SK-N-SH (cell line): ENCODE measurements at regions not wholly inside any gene's neighbourhood (a gene's known extent, or its start where the extent isn't known, plus 50 kb on each side); places are given as distances from the start of the nearest gene placed in this dataset.

Experiments
- CHD2 ChIP-seq: fragments of 150-350 bp; IDR thresholded peaks from 2 replicates; pipeline ENCODE4 v1.6.1; 2018; ENCODE audit warnings: low read length; ENCODE audit not compliant: partially characterized antibody
- GABPA ChIP-seq: IDR thresholded peaks from 2 replicates; pipeline ENCODE4 v1.4.0; 2012; ENCODE audit warnings: low read depth, mild to moderate bottlenecking
- POLR2AphosphoS5 ChIP-seq: IDR thresholded peaks from 2 replicates; pipeline ENCODE4 v1.6.1; 2012; ENCODE audit warnings: low read depth, low read length
- RFX5 ChIP-seq: IDR thresholded peaks from 2 replicates; pipeline ENCODE4 v1.6.1; 2012; ENCODE audit warnings: mild to moderate bottlenecking, improper control_type of control experiment, low read length
- TAF1 ChIP-seq: IDR thresholded peaks from 2 replicates; pipeline ENCODE4 v1.6.1; 2012; ENCODE audit warnings: low read depth, mild to moderate bottlenecking, low read length, moderate library complexity, borderline replicate concordance
- TCF12 ChIP-seq: IDR thresholded peaks from 2 replicates; pipeline ENCODE4 v1.4.0; 2012
- TF ChIP-seq, protein P1 (sequence below): IDR thresholded peaks from 2 replicates; pipeline ENCODE4 v1.4.0; 2012; ENCODE audit warnings: low read depth
- TF ChIP-seq, protein P2 (sequence below): fragments of 200-600 bp; sonication (generic); IDR thresholded peaks from 2 replicates; pipeline ENCODE4 v1.6.1; 2017; ENCODE audit warnings: antibody characterized with exemption, mild to moderate bottlenecking, moderate library complexity
- TF ChIP-seq, protein P3 (sequence below): IDR thresholded peaks from 2 replicates; pipeline ENCODE4; 2012

DNA sequence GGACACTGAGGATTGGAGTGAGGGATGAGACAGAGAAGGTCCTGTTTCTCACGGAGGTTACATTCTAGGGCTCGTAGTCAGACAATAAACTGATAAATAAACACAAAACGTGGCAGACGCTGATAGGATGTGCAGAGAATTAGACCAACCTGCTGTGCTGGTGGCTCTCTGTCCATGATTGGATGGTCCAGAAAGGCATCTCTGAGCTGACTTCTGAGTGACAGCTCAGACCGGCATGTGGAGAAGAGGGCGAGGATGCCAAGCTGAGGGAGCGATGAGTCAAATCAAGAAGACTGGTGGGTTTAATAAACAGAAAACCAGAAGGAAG, 132.3 kb upstream of the TAF11L2 start:
- TF ChIP-seq, protein P1, sequence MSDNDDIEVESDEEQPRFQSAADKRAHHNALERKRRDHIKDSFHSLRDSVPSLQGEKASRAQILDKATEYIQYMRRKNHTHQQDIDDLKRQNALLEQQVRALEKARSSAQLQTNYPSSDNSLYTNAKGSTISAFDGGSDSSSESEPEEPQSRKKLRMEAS = no peak
- TF ChIP-seq POLR2AphosphoS5 (no peak), TCF12 (no peak), GABPA (no peak), RFX5 (no peak), TAF1 (no peak), CHD2 (no peak)
- TF ChIP-seq, protein P2, sequence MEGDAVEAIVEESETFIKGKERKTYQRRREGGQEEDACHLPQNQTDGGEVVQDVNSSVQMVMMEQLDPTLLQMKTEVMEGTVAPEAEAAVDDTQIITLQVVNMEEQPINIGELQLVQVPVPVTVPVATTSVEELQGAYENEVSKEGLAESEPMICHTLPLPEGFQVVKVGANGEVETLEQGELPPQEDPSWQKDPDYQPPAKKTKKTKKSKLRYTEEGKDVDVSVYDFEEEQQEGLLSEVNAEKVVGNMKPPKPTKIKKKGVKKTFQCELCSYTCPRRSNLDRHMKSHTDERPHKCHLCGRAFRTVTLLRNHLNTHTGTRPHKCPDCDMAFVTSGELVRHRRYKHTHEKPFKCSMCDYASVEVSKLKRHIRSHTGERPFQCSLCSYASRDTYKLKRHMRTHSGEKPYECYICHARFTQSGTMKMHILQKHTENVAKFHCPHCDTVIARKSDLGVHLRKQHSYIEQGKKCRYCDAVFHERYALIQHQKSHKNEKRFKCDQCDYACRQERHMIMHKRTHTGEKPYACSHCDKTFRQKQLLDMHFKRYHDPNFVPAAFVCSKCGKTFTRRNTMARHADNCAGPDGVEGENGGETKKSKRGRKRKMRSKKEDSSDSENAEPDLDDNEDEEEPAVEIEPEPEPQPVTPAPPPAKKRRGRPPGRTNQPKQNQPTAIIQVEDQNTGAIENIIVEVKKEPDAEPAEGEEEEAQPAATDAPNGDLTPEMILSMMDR = no peak
- TF ChIP-seq, protein P3, sequence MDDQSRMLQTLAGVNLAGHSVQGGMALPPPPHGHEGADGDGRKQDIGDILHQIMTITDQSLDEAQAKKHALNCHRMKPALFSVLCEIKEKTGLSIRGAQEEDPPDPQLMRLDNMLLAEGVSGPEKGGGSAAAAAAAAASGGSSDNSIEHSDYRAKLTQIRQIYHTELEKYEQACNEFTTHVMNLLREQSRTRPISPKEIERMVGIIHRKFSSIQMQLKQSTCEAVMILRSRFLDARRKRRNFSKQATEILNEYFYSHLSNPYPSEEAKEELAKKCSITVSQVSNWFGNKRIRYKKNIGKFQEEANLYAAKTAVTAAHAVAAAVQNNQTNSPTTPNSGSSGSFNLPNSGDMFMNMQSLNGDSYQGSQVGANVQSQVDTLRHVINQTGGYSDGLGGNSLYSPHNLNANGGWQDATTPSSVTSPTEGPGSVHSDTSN = no peak
